ENCODE measurements at regions not wholly inside any gene's neighbourhood (a gene's known extent, or its start where the extent isn't known, plus 50 kb on each side); places are given as distances from the start of the nearest gene placed in this dataset.

DNA sequence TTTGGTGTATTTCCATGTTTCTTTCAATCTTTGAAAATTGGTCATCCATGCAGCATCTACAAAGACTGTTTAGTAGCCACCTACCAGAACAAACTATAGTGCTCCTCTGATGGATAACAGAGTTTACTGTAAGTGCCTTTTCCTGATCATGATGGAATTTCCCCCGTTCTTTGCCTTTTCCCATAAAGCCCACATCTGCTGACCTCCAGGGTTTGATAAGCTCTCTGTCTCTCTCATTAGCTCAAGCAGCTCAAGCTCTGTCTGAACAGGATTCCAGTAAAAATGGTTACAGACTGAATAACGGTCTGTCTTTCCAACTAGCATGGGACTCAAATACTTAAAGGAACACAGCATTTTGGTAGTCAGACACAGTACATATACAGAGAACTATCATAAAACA lies 308.4 kb upstream of the SORL1-AS1 start:
- CTCF ChIA-PET, result no interaction called here
- POLR2A ChIA-PET, result no interaction called here

- ChIA-PET CTCF (no interaction called here), POLR2A (no interaction called here)
Observed at GRCh38 chr11:121757480-121758125, 304.8 kb upstream of the SORL1-AS1 start.

- POLR2A ChIA-PET, result no interaction called here
- CTCF ChIA-PET, result interaction anchor here (1.1 kb wide), 1 partner anchor 14 kb away, joined by 5 read pairs; no protein-coding TSS in a partner anchor
Observed at GRCh38 chr11:121755906-121756305, 303.1 kb upstream of the SORL1-AS1 start.

DNA sequence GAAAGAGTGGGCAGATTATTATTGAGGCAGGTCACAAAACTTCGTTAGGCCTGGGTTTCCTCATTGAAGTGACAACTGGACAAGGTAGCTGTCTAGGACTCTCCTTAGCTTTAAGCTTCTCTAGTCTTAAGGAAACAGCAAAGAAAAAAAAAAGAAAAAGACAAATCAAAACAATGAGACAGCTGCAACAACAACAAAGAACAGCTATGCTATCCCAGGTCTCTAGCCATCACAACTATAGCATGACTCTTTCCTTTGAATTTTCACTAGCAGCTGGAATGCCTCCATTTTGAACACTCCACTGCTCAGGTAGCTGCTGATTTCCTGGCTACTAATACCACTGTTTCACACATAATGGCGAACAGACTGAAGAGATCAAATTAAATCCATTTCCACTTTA lies 302.4 kb upstream of the SORL1-AS1 start:
- ChIA-PET POLR2A (no interaction called here), CTCF (interaction anchor here (1.1 kb wide), 1 partner anchor 13 kb away, joined by 5 read pairs; no protein-coding TSS in a partner anchor)

- CTCF ChIA-PET, result no interaction called here
- POLR2A ChIA-PET, result no interaction called here
Observed at GRCh38 chr11:121754598-121754997, 301.8 kb upstream of the SORL1-AS1 start.

GRCh38 chr11:121749691-121750090 lies 296.9 kb upstream of the SORL1-AS1 start:
- POLR2A ChIA-PET, result no interaction called here

DNA sequence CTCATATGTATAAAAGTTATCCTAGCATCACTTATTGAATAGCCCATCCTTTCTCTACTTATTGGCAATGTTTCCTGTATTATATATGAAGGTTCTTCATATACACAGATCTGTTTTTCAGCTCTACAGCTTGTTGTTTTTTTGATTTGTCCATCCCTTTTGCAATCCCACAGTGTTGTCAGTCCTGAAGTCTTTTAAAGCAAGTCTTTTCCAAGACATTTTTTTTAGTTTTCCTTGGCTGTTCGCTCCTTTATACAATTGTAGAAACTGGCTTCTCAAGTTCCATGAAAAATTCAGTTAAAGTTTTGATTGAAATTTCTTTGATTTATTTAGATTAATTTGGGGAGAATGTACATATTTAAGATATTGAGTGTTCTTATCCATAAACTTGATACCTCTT lies 295.3 kb upstream of the SORL1-AS1 start:
- ChIA-PET CTCF (no interaction called here), POLR2A (no interaction called here)

More at GRCh38 chr11:121749691-121750090, 296.9 kb upstream of the SORL1-AS1 start:
- CTCF ChIA-PET, result no interaction called here

GRCh38 chr11:121743285-121743684 lies 290.5 kb upstream of the SORL1-AS1 start:
- POLR2A ChIA-PET, result no interaction called here
- CTCF ChIA-PET, result no interaction called here

GRCh38 chr11:121741761-121742361 lies 289.1 kb upstream of the SORL1-AS1 start:
- ChIA-PET POLR2A (no interaction called here), CTCF (interaction anchor here (1.1 kb wide), 1 partner anchor 14 kb away, joined by 5 read pairs; no protein-coding TSS in a partner anchor)

DNA sequence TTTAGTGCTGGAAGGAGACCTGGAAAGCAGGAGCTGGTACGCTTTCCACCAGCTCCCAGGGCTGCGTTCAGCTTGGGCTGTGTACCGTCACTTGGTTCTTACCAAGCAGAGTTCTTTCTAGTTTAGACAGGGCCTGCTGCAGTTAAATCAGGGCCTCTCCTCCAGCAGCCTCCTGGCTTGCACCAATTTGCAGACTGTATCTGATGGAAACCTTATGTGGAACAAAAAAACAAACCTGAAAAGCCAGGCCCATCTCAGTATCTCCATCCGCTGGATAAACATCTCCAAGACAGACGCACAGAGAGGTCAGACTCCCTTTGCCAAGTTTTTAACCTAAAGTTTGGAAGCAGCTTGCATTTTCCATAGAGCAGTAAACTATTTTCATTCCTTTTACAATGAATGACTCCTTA lies 288.6 kb upstream of the SORL1-AS1 start:
- ChIA-PET CTCF (no interaction called here), POLR2A (no interaction called here)

DNA sequence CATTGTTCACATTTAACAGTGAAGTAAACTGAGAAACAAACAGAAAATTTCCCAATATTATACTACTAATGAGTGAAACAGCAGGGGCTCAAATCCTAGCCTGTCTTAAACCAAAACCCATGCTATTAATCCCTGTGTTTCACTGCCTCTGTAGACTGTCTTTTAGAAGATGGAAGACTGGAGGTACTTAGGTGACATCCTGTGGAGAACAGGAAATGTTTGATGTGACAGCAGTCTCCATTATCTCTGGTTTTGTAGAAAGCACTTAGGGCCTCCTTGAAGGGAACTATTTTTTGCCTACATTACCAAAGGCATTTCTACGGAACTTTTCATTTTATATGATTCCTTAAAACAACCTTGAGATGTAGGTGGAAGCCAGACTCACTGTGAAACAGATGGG lies 288.1 kb upstream of the SORL1-AS1 start:
- POLR2A ChIA-PET, result no interaction called here
- CTCF ChIA-PET, result no interaction called here

DNA sequence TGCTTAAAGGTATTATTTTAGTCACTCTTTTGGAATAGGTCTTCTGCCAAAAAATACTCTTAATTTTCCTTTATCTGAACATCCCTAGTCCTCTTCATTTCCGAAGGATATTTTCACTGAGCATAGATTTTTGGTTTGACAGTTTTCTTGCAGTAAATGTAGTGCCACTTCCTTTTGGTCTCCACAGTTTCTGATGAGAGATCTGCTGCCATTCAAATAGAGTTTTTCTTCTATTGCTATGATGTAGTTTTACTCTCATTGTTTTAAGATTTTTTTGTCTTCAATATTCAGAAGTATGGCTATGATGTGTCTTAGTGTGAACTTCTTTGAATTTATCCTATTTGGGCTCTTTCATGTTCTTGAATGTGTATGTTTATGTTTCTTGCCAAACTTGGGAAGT lies 281.1 kb upstream of the SORL1-AS1 start:
- POLR2A ChIA-PET, result no interaction called here
- CTCF ChIA-PET, result no interaction called here

- POLR2A ChIA-PET, result no interaction called here
- CTCF ChIA-PET, result no interaction called here
Observed at GRCh38 chr11:121727942-121728341, 275.2 kb upstream of the SORL1-AS1 start.

GRCh38 chr11:121723246-121723741 lies 270.5 kb upstream of the SORL1-AS1 start:
- POLR2A ChIA-PET, result no interaction called here
- CTCF ChIA-PET, result no interaction called here

DNA sequence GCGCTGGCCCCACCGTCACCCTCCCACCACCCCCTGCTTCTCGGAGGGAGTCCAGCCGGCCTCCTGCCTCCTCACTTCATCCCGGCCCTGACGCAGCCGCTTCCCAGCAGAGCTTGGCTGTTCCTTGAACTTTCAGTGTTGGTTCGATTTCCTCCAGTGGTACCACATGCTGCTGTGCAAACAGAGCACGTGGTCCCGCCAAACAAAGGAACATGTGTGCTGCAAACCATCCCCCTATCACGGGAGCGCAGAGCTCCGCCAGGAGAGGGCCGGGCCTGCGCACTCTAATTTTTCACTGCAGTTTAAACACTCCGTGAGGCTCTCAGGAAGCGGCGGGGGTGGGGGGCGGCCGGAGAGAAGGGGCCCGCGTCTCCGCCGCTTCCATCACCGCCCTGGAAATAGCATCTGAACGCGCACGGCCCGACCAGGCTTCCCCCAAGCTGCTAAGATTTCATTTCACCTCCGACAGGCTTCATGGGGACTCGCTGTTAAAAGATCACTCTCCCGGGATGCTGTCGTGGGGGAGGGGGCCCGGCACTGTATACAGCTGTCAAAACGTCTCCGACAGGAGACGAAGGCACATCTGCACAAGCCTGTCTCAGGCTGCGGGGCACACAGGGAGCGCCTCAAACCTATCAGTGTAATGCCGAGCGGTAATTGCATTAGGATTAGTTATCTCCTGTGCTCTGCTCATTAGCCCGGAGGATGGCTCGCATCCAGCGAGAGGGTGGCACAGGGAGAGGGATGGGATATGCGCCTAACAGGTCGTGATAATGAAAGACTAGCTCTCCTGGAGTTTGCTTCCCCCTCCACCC lies 269.9 kb upstream of the SORL1-AS1 start:
- CTCF ChIA-PET, result no interaction called here

GRCh38 chr11:121721961-121722360 lies 269.2 kb upstream of the SORL1-AS1 start:
- CTCF ChIA-PET, result no interaction called here
- POLR2A ChIA-PET, result no interaction called here

More for the DNA sequence above, 269.9 kb upstream of the SORL1-AS1 start:
- POLR2A ChIA-PET, result interaction anchor here (0.6 kb wide), 1 partner anchor 23 kb away, joined by 4 read pairs; no protein-coding TSS in a partner anchor

- CTCF ChIA-PET, result no interaction called here
Observed at GRCh38 chr11:121721448-121721847, 268.7 kb upstream of the SORL1-AS1 start.

DNA sequence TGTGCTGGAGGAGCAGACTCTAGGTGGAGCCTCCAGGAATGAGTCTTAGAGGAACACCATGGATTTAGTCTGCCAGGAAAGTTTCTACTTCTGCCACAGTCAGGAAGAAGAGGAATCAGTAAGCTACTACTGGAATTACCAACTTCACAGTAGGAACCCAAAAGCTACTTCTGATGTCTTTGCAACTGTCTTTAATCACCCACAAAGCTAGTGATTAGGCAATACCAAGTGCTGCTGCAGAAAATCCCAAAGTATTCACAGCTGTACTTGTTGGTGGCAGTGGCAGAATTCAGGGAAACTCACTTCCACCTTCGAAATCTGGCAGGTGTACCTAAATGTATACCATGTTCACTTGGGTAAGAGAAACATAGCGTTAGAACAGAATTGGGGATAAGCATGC lies 264.5 kb upstream of the SORL1-AS1 start:
- ChIA-PET POLR2A (no interaction called here), CTCF (no interaction called here)

More at GRCh38 chr11:121721448-121721847, 268.7 kb upstream of the SORL1-AS1 start:
- POLR2A ChIA-PET, result no interaction called here

DNA sequence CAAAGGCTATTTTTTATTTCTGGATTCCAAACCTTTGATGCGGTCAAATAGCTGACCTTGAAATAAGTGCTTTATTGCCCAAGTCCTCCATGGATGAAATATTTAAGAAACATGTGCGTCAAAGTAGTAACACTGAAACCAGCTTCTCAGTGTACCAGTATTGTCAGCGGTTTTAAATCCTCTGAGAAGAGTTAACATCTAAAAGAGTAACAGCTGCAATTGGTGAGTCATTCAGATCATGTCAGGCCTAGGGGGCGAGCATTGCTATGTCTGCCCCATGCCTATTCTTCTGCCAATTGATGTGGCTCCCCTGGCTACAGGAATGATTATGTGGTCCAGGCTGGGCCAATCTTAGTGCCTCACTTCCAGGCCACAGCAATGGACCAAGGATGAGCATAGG lies 263.3 kb upstream of the SORL1-AS1 start:
- ChIA-PET CTCF (no interaction called here), POLR2A (no interaction called here)

- ChIA-PET POLR2A (no interaction called here), CTCF (no interaction called here)
Observed at GRCh38 chr11:121715405-121715804, 262.6 kb upstream of the SORL1-AS1 start.

DNA sequence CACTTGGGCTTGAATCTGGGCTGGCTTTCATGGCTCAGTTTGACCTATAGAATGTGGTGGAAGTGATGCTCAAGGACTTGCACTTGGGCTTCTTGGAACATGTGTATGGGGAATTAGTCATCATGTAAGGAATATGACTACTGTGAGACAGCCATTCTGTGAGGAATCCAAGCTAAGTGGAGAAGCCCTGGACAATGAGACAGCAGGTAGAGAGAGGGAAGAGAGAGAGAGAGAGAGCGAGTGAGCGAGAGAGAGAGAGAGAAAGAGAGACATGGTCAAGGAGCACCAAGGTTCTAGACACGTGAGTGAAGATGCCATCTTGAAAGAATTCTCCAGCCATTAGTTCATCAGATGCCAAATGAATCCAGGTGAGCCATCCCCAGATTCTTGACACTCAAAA lies 261.6 kb upstream of the SORL1-AS1 start:
- ChIA-PET POLR2A (no interaction called here), CTCF (no interaction called here)
